CD4-positive, alpha-beta T cell treated with Interleukin-2 at 100 ng/mL for 4 hours (primary cell): ENCODE measurements at regions not wholly inside any gene's neighbourhood (a gene's known extent, or its start where the extent isn't known, plus 50 kb on each side); places are given as distances from the start of the nearest gene placed in this dataset.

Experiments
- DNase-seq: peaks from one replicate; pipeline ENCODE4 v3.0.0-alpha.2; 2020; ENCODE audit warnings: low spot score

- DNase-seq, result no peak
Observed at GRCh38 chr9:14560194-14560593, 133.0 kb downstream of the ZDHHC21 start.

GRCh38 chr9:14554886-14555285 is 138.3 kb downstream of the ZDHHC21 start:
- no peak for DNase-seq

DNA sequence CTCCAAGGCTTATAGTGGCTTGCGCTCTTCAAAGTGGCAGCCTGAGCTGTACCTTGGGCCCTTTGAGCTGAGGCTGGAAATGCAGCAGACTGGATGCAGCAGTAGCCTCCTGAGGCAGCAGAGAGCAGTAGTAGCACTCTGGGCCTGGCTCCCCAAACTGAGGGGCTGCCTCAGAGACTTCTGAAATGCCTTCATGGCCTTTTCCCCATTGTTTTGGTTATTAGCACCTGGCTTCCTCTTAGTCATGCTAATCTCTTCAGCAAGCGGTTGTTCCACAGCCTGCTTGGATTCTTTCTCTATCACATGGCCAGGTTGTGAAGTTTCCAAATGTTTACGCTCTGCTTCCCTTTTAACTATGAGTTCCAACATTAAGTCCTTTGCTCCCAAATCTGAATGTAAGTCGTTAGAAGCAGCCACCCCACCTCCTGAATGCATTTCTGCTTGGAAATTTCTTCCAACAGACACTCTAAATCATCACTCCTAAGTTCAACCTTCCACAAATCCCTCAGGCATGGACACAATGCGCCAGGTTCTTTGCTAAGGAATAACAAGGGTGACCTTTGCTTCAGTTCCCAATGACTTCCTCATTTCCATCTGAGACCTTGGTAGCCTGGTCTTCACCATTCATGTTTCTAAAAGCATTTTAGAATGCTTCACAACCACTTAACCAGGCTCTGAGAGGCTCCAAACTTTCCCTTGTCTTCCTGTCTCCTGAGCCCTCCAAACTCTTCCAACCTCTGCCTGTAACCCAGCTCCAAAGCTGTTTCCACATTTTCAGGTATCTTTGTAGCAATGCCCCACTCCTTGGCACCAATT is 145.8 kb downstream of the ZDHHC21 start:
- DNase-seq, result no peak

- DNase-seq, result no peak
Observed at GRCh38 chr9:14546693-14547092, 146.5 kb downstream of the ZDHHC21 start.

- DNase-seq, result no peak
Observed at GRCh38 chr9:14542071-14542470, 151.2 kb downstream of the ZDHHC21 start.

DNA sequence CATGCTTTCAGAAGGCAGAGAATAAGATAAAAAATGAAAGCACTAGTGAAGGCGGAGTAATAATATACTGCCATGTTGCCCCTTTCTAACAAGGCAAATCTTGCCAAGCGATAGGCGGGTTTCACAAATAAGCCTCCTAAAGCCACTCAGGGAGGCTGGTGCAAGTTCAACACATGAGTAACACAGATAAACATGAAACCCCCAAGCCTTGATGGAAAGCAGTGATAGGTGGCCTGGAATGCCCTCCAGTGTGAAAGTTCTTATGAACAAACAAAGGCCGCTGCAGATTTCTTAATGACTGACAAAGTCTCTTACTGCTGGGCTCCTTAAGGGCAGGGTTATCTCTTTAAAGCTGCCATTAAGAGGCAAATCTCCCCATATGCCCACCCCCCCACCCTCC is 154.7 kb downstream of the ZDHHC21 start:
- no peak for DNase-seq

GRCh38 chr9:14535161-14535955 is 157.9 kb downstream of the ZDHHC21 start:
- no peak for DNase-seq

DNA sequence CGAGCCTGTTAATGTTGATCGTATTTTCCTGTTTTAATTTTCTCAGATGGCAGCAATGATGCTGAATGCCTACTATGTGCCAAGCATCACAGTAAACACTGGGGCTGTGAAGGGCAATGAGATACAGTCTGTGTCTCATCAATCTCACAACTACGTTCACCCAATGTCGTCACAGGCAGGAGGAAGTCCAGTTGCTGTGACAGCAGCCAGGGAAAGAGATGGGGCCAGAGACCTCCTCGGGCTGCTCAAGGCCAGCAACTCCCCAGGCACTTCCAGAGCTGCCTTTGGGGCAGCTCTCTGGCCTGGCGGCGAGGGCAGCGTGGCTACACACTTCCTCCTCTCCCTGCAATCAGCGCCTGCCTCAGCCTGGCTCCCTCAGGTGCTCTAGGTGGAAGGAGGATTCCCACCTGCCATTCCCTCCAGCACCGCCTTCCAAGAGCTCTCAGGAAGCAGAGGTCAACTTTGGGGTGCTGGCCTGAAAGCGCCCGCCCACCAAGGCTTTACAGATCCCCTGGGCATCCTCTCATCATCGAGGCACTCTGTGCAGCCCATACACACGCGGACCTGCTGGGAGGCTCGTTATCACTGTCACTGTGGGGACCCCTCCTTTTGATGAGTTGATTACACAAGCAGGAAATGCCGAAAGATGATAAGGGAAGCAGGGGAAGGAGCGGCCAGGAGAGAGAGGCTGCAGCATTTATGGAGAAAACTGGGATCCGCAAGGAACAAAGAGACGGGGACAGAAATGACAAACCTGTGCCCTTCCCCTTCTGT is 159.2 kb downstream of the ZDHHC21 start:
- DNase-seq, result no peak

DNA sequence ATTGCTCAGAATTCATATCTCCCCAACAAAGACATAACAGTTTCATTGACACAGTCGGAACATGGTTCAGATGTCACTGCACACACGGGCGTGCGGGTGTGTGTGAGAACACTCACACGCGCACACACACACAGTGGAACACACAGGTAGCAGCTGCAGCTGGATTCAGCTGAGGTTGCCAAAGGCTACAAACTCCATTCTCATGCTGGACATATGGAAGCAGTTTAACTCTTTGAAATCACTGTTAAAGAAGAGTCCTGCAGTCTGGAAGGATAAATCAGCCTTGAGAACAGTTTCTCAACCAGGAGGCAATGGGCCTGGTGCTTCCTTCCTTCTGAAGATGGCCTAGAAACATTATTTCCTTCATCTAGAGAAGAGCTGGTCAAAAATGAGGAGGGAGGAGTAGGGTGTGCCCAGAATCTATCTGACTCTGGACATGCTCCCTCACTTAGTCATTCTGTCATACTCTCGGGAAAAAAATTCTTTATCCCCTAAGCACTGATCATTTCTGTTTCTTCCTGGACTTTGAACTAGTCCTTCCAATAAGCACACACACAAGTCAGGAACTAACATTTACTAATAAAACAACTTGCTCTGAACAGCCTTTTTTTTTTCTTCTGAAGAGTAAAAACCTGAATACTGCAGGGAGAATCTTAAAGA is 160.6 kb downstream of the ZDHHC21 start:
- DNase-seq, result no peak

- no peak for DNase-seq
Observed at GRCh38 chr9:14531341-14532269, 161.6 kb downstream of the ZDHHC21 start.

DNA sequence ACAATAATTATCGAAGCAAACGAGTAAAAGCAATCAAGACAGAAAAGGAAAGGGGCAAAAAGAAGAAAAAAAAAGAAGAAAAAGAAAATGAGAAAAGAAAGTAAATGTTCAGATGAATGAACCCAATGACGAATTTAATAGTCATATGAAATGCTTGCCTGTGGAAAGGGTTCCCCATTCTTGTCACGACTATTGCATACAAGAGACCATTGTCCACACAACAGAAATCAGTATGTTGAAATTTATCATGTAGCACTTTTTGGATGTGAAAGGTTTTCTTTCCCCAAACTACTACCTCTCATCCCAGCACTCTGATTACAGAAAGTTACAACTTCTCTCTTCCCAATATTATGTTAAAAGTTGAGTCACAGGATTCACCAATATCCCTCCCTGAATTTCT is 162.4 kb downstream of the ZDHHC21 start:
- DNase-seq, result no peak

DNA sequence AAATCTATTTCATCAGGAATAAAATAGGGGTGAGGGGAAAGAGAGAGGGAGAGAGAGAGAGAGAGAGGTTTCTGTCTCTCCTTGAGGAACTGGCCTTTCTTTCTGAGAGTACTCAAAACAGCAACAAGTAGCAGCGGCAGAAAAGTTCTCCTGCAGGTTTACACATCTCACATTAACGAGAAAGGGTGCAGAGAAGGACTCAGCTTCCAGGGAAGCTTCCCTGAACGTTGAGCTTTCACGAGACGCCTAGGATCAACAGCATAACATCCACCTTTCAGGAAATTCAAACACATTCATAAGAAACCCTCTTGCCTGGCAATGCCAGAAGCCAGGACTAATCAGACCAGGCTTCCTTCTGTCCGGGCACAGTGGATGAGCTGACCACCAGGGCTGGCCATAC is 162.9 kb downstream of the ZDHHC21 start:
- no peak for DNase-seq

- DNase-seq, result no peak
Observed at GRCh38 chr9:14529629-14530028, 163.6 kb downstream of the ZDHHC21 start.

GRCh38 chr9:14529054-14529453 is 164.2 kb downstream of the ZDHHC21 start:
- no peak for DNase-seq

- DNase-seq, result no peak
Observed at GRCh38 chr9:14526504-14526903, 166.7 kb downstream of the ZDHHC21 start.

DNA sequence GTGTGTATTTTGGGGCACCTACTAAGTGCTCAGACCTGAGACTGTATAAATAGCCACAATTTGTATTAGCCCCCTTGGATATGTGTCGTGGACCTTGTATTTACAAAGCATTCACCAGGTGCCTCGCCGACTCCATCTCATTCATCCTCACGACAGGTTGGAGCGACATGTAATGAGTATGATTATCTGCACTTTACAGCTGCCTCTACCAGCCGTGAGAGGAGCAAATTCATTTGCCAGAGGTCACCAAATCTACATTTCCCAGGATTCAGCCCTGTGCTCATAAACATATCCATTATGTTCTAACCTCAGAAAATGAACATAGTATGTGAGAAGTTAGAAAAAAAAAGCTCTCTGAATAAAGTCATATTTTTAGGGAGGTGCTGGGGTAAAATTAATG is 167.4 kb downstream of the ZDHHC21 start:
- no peak for DNase-seq

GRCh38 chr9:14524873-14525515 is 168.2 kb downstream of the ZDHHC21 start:
- no peak for DNase-seq

DNA sequence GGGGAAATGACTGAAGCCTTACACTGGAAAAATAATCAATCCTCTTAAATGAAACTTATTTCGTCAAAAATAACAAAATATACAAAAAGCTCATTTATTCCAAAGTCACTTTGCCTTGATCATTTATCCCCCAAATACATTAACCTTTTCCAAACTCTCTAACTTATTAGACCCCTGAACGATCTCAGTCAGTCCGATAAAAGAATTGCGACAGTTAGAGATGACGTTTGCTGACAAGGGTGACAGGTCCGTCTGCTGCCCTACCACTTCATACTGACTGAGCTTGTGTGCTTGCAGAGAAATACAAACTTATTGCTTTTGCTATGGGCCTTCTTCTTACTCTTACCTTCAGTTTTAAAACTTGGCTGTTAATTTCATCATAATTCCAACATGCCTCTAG is 169.7 kb downstream of the ZDHHC21 start:
- DNase-seq, result no peak

DNA sequence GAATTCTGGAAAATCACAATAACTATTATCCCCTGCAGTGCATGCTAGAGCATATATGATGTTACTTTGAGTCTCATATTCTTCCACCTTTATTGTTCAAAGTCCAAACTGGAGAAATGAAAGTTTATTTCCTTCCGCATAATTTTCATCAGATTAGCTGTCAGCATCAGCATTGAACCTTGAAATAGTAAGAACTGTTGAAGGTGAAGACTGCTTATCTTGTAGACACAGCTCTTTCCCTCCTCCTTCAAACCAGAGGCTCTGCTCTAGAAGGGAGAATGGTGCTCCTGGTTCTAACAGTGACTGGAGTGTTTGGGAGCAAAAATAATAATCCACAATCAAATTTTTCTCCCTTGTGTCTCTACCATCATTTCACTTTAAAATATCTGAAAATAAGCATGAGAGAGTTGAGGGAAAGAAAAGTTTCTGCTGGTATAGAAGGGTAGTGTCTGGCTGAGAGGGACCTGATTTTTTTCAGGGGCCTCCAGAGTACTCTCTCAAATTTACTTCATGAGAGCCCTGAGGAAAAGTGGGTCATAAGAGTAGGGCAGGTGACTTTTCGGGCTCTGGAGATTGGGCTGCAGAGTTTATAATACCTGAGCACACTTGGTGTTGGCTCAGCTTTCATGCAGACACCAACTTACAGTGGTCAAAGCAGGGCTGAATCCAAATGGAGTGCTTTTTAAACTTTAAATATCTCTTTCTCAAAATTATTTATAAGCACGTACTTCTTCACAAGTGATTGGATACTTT is 170.4 kb downstream of the ZDHHC21 start:
- no peak for DNase-seq

DNA sequence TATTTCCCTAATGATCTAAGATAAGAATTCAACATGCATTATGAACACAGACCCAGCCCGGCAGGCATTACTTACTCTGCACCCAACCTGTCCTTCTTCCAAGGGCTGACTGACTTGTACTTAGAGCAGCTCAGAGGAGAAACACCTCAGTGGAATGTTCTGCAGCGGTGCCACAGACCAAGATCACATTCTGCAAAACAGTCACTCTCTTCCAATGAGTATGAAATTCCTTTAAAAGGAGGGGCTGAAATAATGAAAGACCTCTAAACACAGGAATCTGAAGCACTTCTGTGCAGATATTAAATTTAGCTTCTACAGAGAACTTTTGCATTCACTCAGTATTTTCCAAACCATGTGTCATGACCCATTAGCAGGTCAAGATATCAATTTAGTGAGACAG is 172.9 kb downstream of the ZDHHC21 start:
- no peak for DNase-seq
